Neuronal stem cell (in vitro differentiated cells): ENCODE measurements at regions not wholly inside any gene's neighbourhood (a gene's known extent, or its start where the extent isn't known, plus 50 kb on each side); places are given as distances from the start of the nearest gene placed in this dataset.

Experiments
- DNase-seq: peaks from one replicate; pipeline ENCODE4 v3.0.0-alpha.2; 2013; ENCODE audit warnings: low spot score
- H2AFZ ChIP-seq: one replicate; pipeline ENCODE4 v1.6.1; 2013; ENCODE audit warnings: mild to moderate bottlenecking, low read length, inconsistent platforms
- H2AK5ac ChIP-seq: 2 replicates; pipeline ENCODE4 v1.6.1; 2013; ENCODE audit warnings: low read depth, mild to moderate bottlenecking, inconsistent platforms, low read length, moderate library complexity, mixed read lengths
- H2BK120ac ChIP-seq: 2 replicates; pipeline ENCODE4 v1.6.1; 2013; ENCODE audit warnings: low read depth, mild to moderate bottlenecking, inconsistent platforms, low read length, moderate library complexity, mixed read lengths
- H2BK12ac ChIP-seq: one replicate; pipeline ENCODE4 v1.6.1; 2013; ENCODE audit warnings: low read length, inconsistent platforms
- H2BK15ac ChIP-seq: 2 replicates; pipeline ENCODE4 v1.6.1; 2013; ENCODE audit warnings: mild to moderate bottlenecking, low read length, inconsistent platforms, mixed read lengths
- H2BK5ac ChIP-seq: one replicate; pipeline ENCODE4 v1.6.1; 2013; ENCODE audit warnings: inconsistent platforms, mild to moderate bottlenecking, low read length, moderate library complexity
- H3K14ac ChIP-seq: one replicate; pipeline ENCODE4 v1.6.1; 2013; ENCODE audit warnings: low read length, inconsistent platforms
- H3K18ac ChIP-seq: 2 replicates; pipeline ENCODE4 v1.6.1; 2013; ENCODE audit warnings: low read length, inconsistent platforms
- H3K23ac ChIP-seq: 2 replicates; pipeline ENCODE4 v1.6.1; 2013; ENCODE audit warnings: low read depth, mild to moderate bottlenecking, mixed read lengths, low read length, inconsistent platforms; ENCODE audit not compliant: poor library complexity
- H3K27ac ChIP-seq: replicated peaks from 3 replicates; pipeline ENCODE4 v1.5.1; 2013; ENCODE audit warnings: low read length, inconsistent platforms
- H3K27me3 ChIP-seq, 3 experiments: 2 replicates each; pipeline ENCODE4 v1.6.1; 2013; ENCODE audit warnings: low read length in 3 of 3, mild to moderate bottlenecking in 2 of 3, inconsistent platforms in 1 of 3, low read depth in 1 of 3, mixed read lengths in 1 of 3, moderate library complexity in 1 of 3; ENCODE audit not compliant: control insufficient read depth in 3 of 3, insufficient read depth in 3 of 3
- H3K36me3 ChIP-seq, 2 donors: replicated peaks in 1 of 2; 2 replicates each; pipeline ENCODE4 v1.6.1; 2013; ENCODE audit warnings: low read length in 2 of 2; ENCODE audit not compliant: control insufficient read depth in 2 of 2, insufficient read depth in 2 of 2
- H3K4ac ChIP-seq: 2 replicates; pipeline ENCODE4 v1.6.1; 2013; ENCODE audit warnings: inconsistent platforms, mild to moderate bottlenecking, low read length, moderate library complexity
- H3K4me1 ChIP-seq, 2 donors: 1 replicate in 1 of 2; 2 replicates in 1 of 2; pipeline ENCODE4 v1.6.1; 2013; ENCODE audit warnings: low read length in 2 of 2, low read depth in 1 of 2; ENCODE audit not compliant: control insufficient read depth in 2 of 2, insufficient read depth in 1 of 2
- H3K4me2 ChIP-seq: one replicate; pipeline ENCODE4 v1.6.1; 2013; ENCODE audit warnings: mild to moderate bottlenecking, low read length, inconsistent platforms; ENCODE audit not compliant: insufficient read depth, poor library complexity, severe bottlenecking
- H3K4me3 ChIP-seq, 2 donors: 2 replicates each; pipeline ENCODE4 v1.5.1; 2013; ENCODE audit warnings: low read length in 2 of 2, mild to moderate bottlenecking in 2 of 2, inconsistent platforms in 1 of 2, moderate library complexity in 1 of 2
- H3K79me1 ChIP-seq: one replicate; pipeline ENCODE4 v1.6.1; 2013; ENCODE audit warnings: low read depth, mild to moderate bottlenecking, inconsistent platforms, low read length, moderate library complexity
- H3K9ac ChIP-seq: one replicate; pipeline ENCODE4 v1.6.1; 2013; ENCODE audit warnings: mild to moderate bottlenecking, low read depth, low read length, inconsistent platforms; ENCODE audit not compliant: poor library complexity
- H3K9me3 ChIP-seq, 2 donors: replicated peaks in 1 of 2; 2 replicates each; pipeline versions ENCODE3 to v1.6.1; 2013; ENCODE audit warnings: low read length in 2 of 2, mild to moderate bottlenecking in 2 of 2, inconsistent platforms in 1 of 2, low read depth in 1 of 2, mixed read lengths in 1 of 2, moderate library complexity in 1 of 2; ENCODE audit not compliant: control insufficient read depth in 2 of 2, insufficient read depth in 1 of 2
- H4K8ac ChIP-seq: one replicate; pipeline ENCODE4 v1.6.1; 2013; ENCODE audit warnings: low read depth, mild to moderate bottlenecking, inconsistent platforms, low read length, moderate library complexity
- H4K91ac ChIP-seq: one replicate; pipeline ENCODE4 v1.6.1; 2013; ENCODE audit warnings: low read length, low read depth, mild to moderate bottlenecking, inconsistent platforms; ENCODE audit not compliant: poor library complexity
- WGBS, 2 donors: extraction: QIAGEN DNeasy Blood & Tissue Kit; methylation state at CpG; one replicate each; pipeline ENCODE4 v1.1.7; 2013; ENCODE audit warnings: missing lambda C conversion rate in 2 of 2, mixed read lengths in 1 of 2; ENCODE audit not compliant: insufficient read length in 2 of 2, insufficient replicate concordance in 1 of 2; ENCODE audit errors: extremely low coverage in 2 of 2; 5-methylcytosine and 5-hydroxymethylcytosine counted together

- H3K4me2 ChIP-seq = no peak overlapping the region
- no peaks in the 10 kb centered on the region for H3K36me3 ChIP-seq
- H3K4ac ChIP-seq = no peak overlapping the region
- H3K4me1 ChIP-seq = peaks cover 0 to 1% of the 10 kb centered on the region in 2 donors
- no peak overlapping the region for H3K18ac ChIP-seq
- DNase-seq = no peak
- H3K23ac ChIP-seq = no peak overlapping the region
- no peak overlapping the region for H2AFZ ChIP-seq
- WGBS, 2 donors = no CpG with 5 or more reads among the region's 7 CpGs
- H3K14ac ChIP-seq = no peak overlapping the region
- H3K27ac ChIP-seq = no peak overlapping the region
- H2AK5ac ChIP-seq = no peak overlapping the region
- no peaks in the 10 kb centered on the region for H3K27me3 ChIP-seq
- H3K4me3 ChIP-seq = no peak overlapping the region
- H2BK120ac ChIP-seq = no peak overlapping the region
- no peaks in the 10 kb centered on the region for H3K79me1 ChIP-seq
- H4K91ac ChIP-seq = no peak overlapping the region
- H2BK5ac ChIP-seq = no peak overlapping the region
- H4K8ac ChIP-seq = no peak overlapping the region
- no peaks in the 10 kb centered on the region for H3K9me3 ChIP-seq
- no peak overlapping the region for H2BK15ac ChIP-seq
- H2BK12ac ChIP-seq = no peak overlapping the region
- H3K9ac ChIP-seq = no peak overlapping the region
Measured at GRCh38 chr6:147909640-147910039, 401.1 kb downstream of the SAMD5 start.

GRCh38 chr6:147910281-147910680, 401.8 kb downstream of the SAMD5 start:
- Histone ChIP-seq H4K8ac (no peak overlapping the region), H4K91ac (no peak overlapping the region), H3K4me2 (no peak overlapping the region), H3K4me3 (no peak overlapping the region), H3K14ac (no peak overlapping the region), H2BK5ac (no peak overlapping the region), H3K9ac (no peak overlapping the region), H3K23ac (no peak overlapping the region), H3K36me3 (no peaks in the 10 kb centered on the region), H2AFZ (no peak overlapping the region), H3K27ac (no peak overlapping the region), H3K27me3 (no peaks in the 10 kb centered on the region), H3K79me1 (no peaks in the 10 kb centered on the region), H3K18ac (no peak overlapping the region), H2BK120ac (no peak overlapping the region), H2BK15ac (no peak overlapping the region), H2AK5ac (no peak overlapping the region), H2BK12ac (no peak overlapping the region), H3K9me3 (no peaks in the 10 kb centered on the region), H3K4ac (no peak overlapping the region), H3K4me1 (peaks cover 0 to 1% of the 10 kb centered on the region in 2 donors)
- no peak for DNase-seq
- no CpG with 5 or more reads among the region's 9 CpGs for WGBS, 2 donors

GRCh38 chr6:147911057-147911456, 402.6 kb downstream of the SAMD5 start:
- no peak overlapping the region for H4K91ac ChIP-seq
- H3K27ac ChIP-seq = no peak overlapping the region
- no peak overlapping the region for H2AK5ac ChIP-seq
- H3K4me2 ChIP-seq = no peak overlapping the region
- no peak for DNase-seq
- no peak overlapping the region for H2AFZ ChIP-seq
- H2BK5ac ChIP-seq = no peak overlapping the region
- H3K23ac ChIP-seq = no peak overlapping the region
- H3K36me3 ChIP-seq = no peaks in the 10 kb centered on the region
- no peak overlapping the region for H3K14ac ChIP-seq
- no peaks in the 10 kb centered on the region for H3K79me1 ChIP-seq
- no CpG with 5 or more reads among the region's 3 CpGs for WGBS, 2 donors
- H3K18ac ChIP-seq = no peak overlapping the region
- H3K4ac ChIP-seq = no peak overlapping the region
- H2BK15ac ChIP-seq = no peak overlapping the region
- H3K9me3 ChIP-seq = no peaks in the 10 kb centered on the region
- no peak overlapping the region for H3K4me3 ChIP-seq
- H3K4me1 ChIP-seq = peaks cover 0 to 1% of the 10 kb centered on the region in 2 donors
- no peak overlapping the region for H4K8ac ChIP-seq
- no peaks in the 10 kb centered on the region for H3K27me3 ChIP-seq
- no peak overlapping the region for H2BK12ac ChIP-seq
- no peak overlapping the region for H3K9ac ChIP-seq
- no peak overlapping the region for H2BK120ac ChIP-seq

GRCh38 chr6:147911686-147912085, 403.2 kb downstream of the SAMD5 start:
- Histone ChIP-seq H3K18ac (no peak overlapping the region), H3K4me1 (no peaks in the 10 kb centered on the region), H3K4me3 (no peak overlapping the region), H3K27me3 (no peaks in the 10 kb centered on the region), H3K9ac (no peak overlapping the region), H4K8ac (no peak overlapping the region), H4K91ac (no peak overlapping the region), H2BK12ac (no peak overlapping the region), H2BK15ac (no peak overlapping the region), H2BK120ac (no peak overlapping the region), H2AFZ (no peak overlapping the region), H2BK5ac (no peak overlapping the region), H3K79me1 (no peaks in the 10 kb centered on the region), H3K27ac (no peak overlapping the region), H3K4ac (no peak overlapping the region), H3K9me3 (no peaks in the 10 kb centered on the region), H3K23ac (no peak overlapping the region), H3K4me2 (no peak overlapping the region), H2AK5ac (no peak overlapping the region), H3K14ac (no peak overlapping the region), H3K36me3 (no peaks in the 10 kb centered on the region)
- no peak for DNase-seq
- WGBS, 2 donors = no CpG with 5 or more reads among the region's 2 CpGs
